Left lung (tissue), 4 donors: ENCODE measurements at regions not wholly inside any gene's neighbourhood (a gene's known extent, or its start where the extent isn't known, plus 50 kb on each side); places are given as distances from the start of the nearest gene placed in this dataset.
"Not testable (repeated sequence)": the region's sequence is repeated elsewhere in the genome, so short reads cannot be mapped to it uniquely, and the experiment has no call there.

Experiments used
- ATAC-seq: fragments of 200-7000 bp; cut with Tn5 transposase; one replicate; pipeline ENCODE4 v1.9.1; 2020; ENCODE audit warnings: moderate library complexity
- DNase-seq, 4 donors: peaks; one replicate each; pipeline ENCODE4 v3.0.0-alpha.2; 2013 to 2020
- H3K27ac ChIP-seq, 2 donors: fragments of 200-600 bp; sonication (generic) in 1 of 2; one replicate each; pipeline versions ENCODE4 v1.5.0 to v1.8.0; 2020 to 2021
- H3K27me3 ChIP-seq, 2 donors: fragments of 200-600 bp; sonication (generic) in 1 of 2; one replicate each; pipeline versions ENCODE4 v1.5.0 to v1.8.0; 2020 to 2021
- H3K36me3 ChIP-seq, 2 donors: fragments of 200-600 bp; sonication (generic) in 1 of 2; one replicate each; pipeline versions ENCODE4 v1.5.0 to v1.8.0; 2020 to 2021
- H3K4me1 ChIP-seq, 2 donors: fragments of 200-600 bp; one replicate each; pipeline ENCODE4 v1.8.0; 2021
- H3K4me3 ChIP-seq, 2 donors: fragments of 200-600 bp; sonication (generic) in 1 of 2; one replicate each; pipeline versions ENCODE4 v1.5.0 to v1.8.0; 2020 to 2021; ENCODE audit warnings: mild to moderate bottlenecking in 1 of 2
- H3K9me3 ChIP-seq, 2 donors: fragments of 200-600 bp; sonication (generic) in 1 of 2; one replicate each; pipeline versions ENCODE4 v1.5.0 to v1.8.0; 2020 to 2021
- CTCF ChIP-seq, 2 donors: fragments of 200-600 bp; sonication (generic) in 1 of 2; IDR thresholded peaks; one replicate each; pipeline versions ENCODE4 v1.5.0 to v1.8.0; 2021; ENCODE audit warnings: antibody characterized with exemption in 2 of 2
- intact Hi-C, 2 donors: fragments of 100-400 bp; cut with DNase I; formaldehyde crosslinking; loops; one replicate each; pipeline versions ENCODE4 v1.11.2 to v1.14.2; 2022
- donor health status: DM: no; HTN: yes; CAD: no.
- donor health status: DM: no; HTN: no; CAD: no.

- ATAC-seq, result peak; percentile 84
- TF ChIP-seq CTCF (IDR thresholded peaks at IDR 0.05), result no peak
- no peaks in the 10 kb centered on the region for H3K9me3 ChIP-seq
- peaks cover 10 to 11% of the 10 kb centered on the region in 2 donors for H3K4me1 ChIP-seq
- intact Hi-C loops, result no loop called here
- no peak overlapping the region for H3K4me3 ChIP-seq
- no peaks in the 10 kb centered on the region for H3K36me3 ChIP-seq
- H3K27me3 ChIP-seq, result no peaks in the 10 kb centered on the region
- H3K27ac ChIP-seq, result peak overlapping the region in 1 of 2 donors; percentile 13
- DNase-seq, result peak in 1 of 4 donors; percentile 32
Observed at GRCh38 chr3:31095255-31095654, 200.8 kb upstream of the GADL1 start.

- intact Hi-C loops, result no loop called here
- DNase-seq, result no peak
- H3K9me3 ChIP-seq, result no peaks in the 10 kb centered on the region
- ATAC-seq, result no peak
- H3K36me3 ChIP-seq, result no peaks in the 10 kb centered on the region
- no peak overlapping the region for H3K27ac ChIP-seq
- peaks cover 10 to 11% of the 10 kb centered on the region in 2 donors for H3K4me1 ChIP-seq
- H3K27me3 ChIP-seq, result no peaks in the 10 kb centered on the region
- no peak for TF ChIP-seq CTCF (IDR thresholded peaks at IDR 0.05)
- H3K4me3 ChIP-seq, result no peak overlapping the region
Observed at GRCh38 chr3:31096661-31097395, 202.4 kb upstream of the GADL1 start.

- DNase-seq (no peak), ATAC-seq (no peak)
- no peaks in the 10 kb centered on the region for H3K4me1 ChIP-seq
- H3K9me3 ChIP-seq, result no peaks in the 10 kb centered on the region
- no peak overlapping the region for H3K4me3 ChIP-seq
- no peak for TF ChIP-seq CTCF (IDR thresholded peaks at IDR 0.05)
- intact Hi-C loops, result no loop called here
- no peaks in the 10 kb centered on the region for H3K36me3 ChIP-seq
- no peak overlapping the region for H3K27ac ChIP-seq
- no peaks in the 10 kb centered on the region for H3K27me3 ChIP-seq
Observed at GRCh38 chr3:31100519-31100918, 206.1 kb upstream of the GADL1 start.

- H3K36me3 ChIP-seq, intact Hi-C loops, H3K4me3 ChIP-seq, H3K9me3 ChIP-seq, H3K4me1 ChIP-seq, H3K27ac ChIP-seq, H3K27me3 ChIP-seq, ATAC-seq, DNase-seq: not testable (repeated sequence)
Observed at GRCh38 chr3:31101285-31101684, 206.8 kb upstream of the GADL1 start.

GRCh38 chr3:31102196-31102879 lies 207.9 kb upstream of the GADL1 start:
- Histone ChIP-seq H3K4me3 (no peak overlapping the region), H3K4me1 (no peaks in the 10 kb centered on the region), H3K27ac (no peak overlapping the region), H3K27me3 (no peaks in the 10 kb centered on the region), H3K9me3 (no peaks in the 10 kb centered on the region), H3K36me3 (no peaks in the 10 kb centered on the region)
- DNase-seq (no peak), ATAC-seq (no peak)
- no peak for TF ChIP-seq CTCF (IDR thresholded peaks at IDR 0.05)
- intact Hi-C loops, result no loop called here
